ENCODE measurements at regions not wholly inside any gene's neighbourhood (a gene's known extent, or its start where the extent isn't known, plus 50 kb on each side); places are given as distances from the start of the nearest gene placed in this dataset.

- TF ChIP-seq, protein P1, sequence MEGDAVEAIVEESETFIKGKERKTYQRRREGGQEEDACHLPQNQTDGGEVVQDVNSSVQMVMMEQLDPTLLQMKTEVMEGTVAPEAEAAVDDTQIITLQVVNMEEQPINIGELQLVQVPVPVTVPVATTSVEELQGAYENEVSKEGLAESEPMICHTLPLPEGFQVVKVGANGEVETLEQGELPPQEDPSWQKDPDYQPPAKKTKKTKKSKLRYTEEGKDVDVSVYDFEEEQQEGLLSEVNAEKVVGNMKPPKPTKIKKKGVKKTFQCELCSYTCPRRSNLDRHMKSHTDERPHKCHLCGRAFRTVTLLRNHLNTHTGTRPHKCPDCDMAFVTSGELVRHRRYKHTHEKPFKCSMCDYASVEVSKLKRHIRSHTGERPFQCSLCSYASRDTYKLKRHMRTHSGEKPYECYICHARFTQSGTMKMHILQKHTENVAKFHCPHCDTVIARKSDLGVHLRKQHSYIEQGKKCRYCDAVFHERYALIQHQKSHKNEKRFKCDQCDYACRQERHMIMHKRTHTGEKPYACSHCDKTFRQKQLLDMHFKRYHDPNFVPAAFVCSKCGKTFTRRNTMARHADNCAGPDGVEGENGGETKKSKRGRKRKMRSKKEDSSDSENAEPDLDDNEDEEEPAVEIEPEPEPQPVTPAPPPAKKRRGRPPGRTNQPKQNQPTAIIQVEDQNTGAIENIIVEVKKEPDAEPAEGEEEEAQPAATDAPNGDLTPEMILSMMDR (IDR thresholded peaks at IDR 0.05; ENCODE audit: low read depth, low read length, missing input control) = peak; percentile 30
- TF ChIP-seq TAF1 (conservative IDR thresholded peaks at IDR 0.05) (no peak), RAD21 (IDR thresholded peaks at IDR 0.05) (peak; percentile 58 to 65)
Measured at GRCh38 chr5:85921590-85921989, 696.2 kb upstream of the COX7C start.

Data from liver (tissue), 3 donors.